ENCODE measurements at regions not wholly inside any gene's neighbourhood (a gene's known extent, or its start where the extent isn't known, plus 50 kb on each side); places are given as distances from the start of the nearest gene placed in this dataset.

GRCh38 chr6:135748189-135748588 is 103.3 kb upstream of the PDE7B start:
- TF ChIP-seq, protein P1, sequence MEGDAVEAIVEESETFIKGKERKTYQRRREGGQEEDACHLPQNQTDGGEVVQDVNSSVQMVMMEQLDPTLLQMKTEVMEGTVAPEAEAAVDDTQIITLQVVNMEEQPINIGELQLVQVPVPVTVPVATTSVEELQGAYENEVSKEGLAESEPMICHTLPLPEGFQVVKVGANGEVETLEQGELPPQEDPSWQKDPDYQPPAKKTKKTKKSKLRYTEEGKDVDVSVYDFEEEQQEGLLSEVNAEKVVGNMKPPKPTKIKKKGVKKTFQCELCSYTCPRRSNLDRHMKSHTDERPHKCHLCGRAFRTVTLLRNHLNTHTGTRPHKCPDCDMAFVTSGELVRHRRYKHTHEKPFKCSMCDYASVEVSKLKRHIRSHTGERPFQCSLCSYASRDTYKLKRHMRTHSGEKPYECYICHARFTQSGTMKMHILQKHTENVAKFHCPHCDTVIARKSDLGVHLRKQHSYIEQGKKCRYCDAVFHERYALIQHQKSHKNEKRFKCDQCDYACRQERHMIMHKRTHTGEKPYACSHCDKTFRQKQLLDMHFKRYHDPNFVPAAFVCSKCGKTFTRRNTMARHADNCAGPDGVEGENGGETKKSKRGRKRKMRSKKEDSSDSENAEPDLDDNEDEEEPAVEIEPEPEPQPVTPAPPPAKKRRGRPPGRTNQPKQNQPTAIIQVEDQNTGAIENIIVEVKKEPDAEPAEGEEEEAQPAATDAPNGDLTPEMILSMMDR (IDR thresholded peaks at IDR 0.05) = no peak
- TF ChIP-seq EZH2 (IDR thresholded peaks at IDR 0.05; ENCODE audit: borderline replicate concordance, insufficient read depth, low read depth, low read length, poor library complexity, severe bottlenecking) = no peak

Data from B cell (primary cell).